Breast epithelium (tissue), 3 donors: ENCODE measurements at regions not wholly inside any gene's neighbourhood (a gene's known extent, or its start where the extent isn't known, plus 50 kb on each side); places are given as distances from the start of the nearest gene placed in this dataset.

Experiments used
- POLR2A ChIP-seq: fragments of 450-650 bp; IDR thresholded peaks from one replicate; pipeline ENCODE4 v1.6.1; 2016; ENCODE audit warnings: antibody characterized with exemption, mild to moderate bottlenecking, moderate library complexity
- POLR2AphosphoS5 ChIP-seq, 3 donors: sonication (generic); formaldehyde crosslinking; IDR thresholded peaks; one replicate each; pipeline ENCODE4 v1.6.1; 2017; ENCODE audit warnings: antibody characterized with exemption in 3 of 3
- TF ChIP-seq, protein P1 (sequence below), 3 donors: fragments of 450-650 bp; IDR thresholded peaks; one replicate each; pipeline ENCODE4 v1.5.1; 2016 to 2017; ENCODE audit warnings: antibody characterized with exemption in 3 of 3, mild to moderate bottlenecking in 3 of 3, moderate library complexity in 3 of 3

DNA sequence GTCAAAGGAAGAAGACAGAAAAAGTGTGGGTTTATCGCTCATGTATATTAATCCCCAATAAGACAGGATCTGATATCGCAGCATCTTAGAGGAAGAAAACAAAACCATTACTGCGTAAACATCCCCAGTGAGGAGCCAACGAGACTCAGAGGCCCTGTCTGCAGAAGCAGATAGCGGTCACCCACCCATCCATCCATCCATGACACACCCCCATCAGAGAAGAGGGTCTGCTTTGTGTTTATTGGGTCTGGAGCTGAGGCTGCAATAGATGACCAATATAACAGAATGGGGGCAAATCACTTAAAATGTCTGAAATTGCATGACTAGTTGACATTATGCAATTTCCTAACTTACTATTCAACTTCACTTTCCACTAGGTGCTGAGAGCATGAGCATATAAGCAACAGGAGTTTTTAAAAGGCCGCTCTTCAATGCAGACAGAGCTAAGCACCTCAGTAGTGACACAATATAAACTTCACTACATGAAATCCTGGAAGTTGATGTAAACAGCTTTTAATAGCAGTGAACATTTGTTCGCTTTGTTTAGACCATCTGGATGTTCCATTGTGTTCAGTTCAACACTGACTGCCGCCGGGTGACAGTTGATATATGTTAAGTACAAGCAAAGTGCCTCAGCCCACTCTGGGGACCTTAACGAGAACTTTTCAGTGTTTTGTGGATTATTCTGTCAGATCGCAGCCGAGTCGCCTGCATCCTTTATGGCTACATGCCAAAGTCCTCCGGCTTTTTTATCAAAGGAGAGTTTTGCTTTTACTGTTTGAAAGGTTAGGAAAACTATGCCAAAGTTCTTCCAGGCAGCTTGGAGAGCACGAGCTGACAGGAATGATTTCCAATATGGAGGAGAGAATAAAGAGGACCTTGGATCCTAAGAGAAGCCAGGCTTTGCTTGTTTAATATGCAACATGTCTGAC is 167.5 kb downstream of the ZNF281 start:
- no peak for TF ChIP-seq POLR2AphosphoS5 (IDR thresholded peaks at IDR 0.05)
- TF ChIP-seq, protein P1, sequence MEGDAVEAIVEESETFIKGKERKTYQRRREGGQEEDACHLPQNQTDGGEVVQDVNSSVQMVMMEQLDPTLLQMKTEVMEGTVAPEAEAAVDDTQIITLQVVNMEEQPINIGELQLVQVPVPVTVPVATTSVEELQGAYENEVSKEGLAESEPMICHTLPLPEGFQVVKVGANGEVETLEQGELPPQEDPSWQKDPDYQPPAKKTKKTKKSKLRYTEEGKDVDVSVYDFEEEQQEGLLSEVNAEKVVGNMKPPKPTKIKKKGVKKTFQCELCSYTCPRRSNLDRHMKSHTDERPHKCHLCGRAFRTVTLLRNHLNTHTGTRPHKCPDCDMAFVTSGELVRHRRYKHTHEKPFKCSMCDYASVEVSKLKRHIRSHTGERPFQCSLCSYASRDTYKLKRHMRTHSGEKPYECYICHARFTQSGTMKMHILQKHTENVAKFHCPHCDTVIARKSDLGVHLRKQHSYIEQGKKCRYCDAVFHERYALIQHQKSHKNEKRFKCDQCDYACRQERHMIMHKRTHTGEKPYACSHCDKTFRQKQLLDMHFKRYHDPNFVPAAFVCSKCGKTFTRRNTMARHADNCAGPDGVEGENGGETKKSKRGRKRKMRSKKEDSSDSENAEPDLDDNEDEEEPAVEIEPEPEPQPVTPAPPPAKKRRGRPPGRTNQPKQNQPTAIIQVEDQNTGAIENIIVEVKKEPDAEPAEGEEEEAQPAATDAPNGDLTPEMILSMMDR (IDR thresholded peaks at IDR 0.05): no peak
- TF ChIP-seq POLR2A: no peak
